ENCODE measurements at regions not wholly inside any gene's neighbourhood (a gene's known extent, or its start where the extent isn't known, plus 50 kb on each side); places are given as distances from the start of the nearest gene placed in this dataset.

DNA sequence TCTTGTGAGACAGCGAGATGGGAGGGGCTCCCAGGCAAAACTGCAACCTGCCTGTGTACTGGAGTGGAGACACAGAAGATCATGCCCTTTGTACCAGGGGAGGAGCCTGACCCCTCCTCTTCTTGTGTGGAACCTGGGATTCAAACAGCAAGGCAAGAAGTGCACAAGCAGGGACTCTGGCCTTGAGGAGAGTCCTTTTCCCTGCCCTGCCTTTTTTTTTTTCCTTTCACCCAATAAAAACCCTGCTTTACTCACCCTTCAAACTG lies 251.8 kb upstream of the OPRM1 start:
- no peak for DNase-seq (ENCODE audit: low read depth)
- no peak overlapping the region for H3K4me3 ChIP-seq (ENCODE audit: low read length)
- no peaks in the 10 kb centered on the region for H3K36me3 ChIP-seq (ENCODE audit: control insufficient read depth, insufficient read depth, low read length, severe bottlenecking)
- no peaks in the 10 kb centered on the region for H3K9me3 ChIP-seq (ENCODE audit: control insufficient read depth, low read length)
- H3K27me3 ChIP-seq (replicated peaks; ENCODE audit: control insufficient read depth, insufficient read depth, low read length) = no peaks in the 10 kb centered on the region
- peaks cover 21% of the 10 kb centered on the region for H3K4me1 ChIP-seq (ENCODE audit: control insufficient read depth, insufficient read depth, low read length)
- no peak overlapping the region for H3K9ac ChIP-seq (ENCODE audit: low read length)

DNA sequence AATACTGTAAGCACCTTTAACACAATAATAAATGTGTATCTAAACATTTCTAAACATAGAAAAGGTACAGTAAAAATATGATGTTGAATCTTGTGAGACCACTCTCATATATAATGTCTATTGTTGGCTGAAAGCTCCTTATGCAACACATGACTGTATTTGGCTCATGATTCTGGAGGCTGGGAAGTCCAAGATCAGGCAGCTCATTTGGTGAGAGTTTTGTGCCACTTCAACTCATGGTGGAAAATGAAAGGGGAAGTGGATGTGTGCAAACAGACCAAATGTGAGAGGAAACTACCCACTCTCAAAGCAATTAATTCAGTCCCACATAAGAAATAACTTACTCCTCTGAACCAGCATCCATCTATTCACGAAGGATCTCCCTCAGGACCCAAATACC lies 257.7 kb upstream of the OPRM1 start:
- Histone ChIP-seq H3K4me3 (ENCODE audit: low read length) (no peak overlapping the region), H3K27me3 (replicated peaks; ENCODE audit: control insufficient read depth, insufficient read depth, low read length) (no peaks in the 10 kb centered on the region), H3K9me3 (ENCODE audit: control insufficient read depth, low read length) (peaks cover 5% of the 10 kb centered on the region), H3K36me3 (ENCODE audit: control insufficient read depth, insufficient read depth, low read length, severe bottlenecking) (no peaks in the 10 kb centered on the region), H3K9ac (ENCODE audit: low read length) (no peak overlapping the region), H3K4me1 (ENCODE audit: control insufficient read depth, insufficient read depth, low read length) (peaks cover 3% of the 10 kb centered on the region)
- no peak for DNase-seq (ENCODE audit: low read depth)

DNA sequence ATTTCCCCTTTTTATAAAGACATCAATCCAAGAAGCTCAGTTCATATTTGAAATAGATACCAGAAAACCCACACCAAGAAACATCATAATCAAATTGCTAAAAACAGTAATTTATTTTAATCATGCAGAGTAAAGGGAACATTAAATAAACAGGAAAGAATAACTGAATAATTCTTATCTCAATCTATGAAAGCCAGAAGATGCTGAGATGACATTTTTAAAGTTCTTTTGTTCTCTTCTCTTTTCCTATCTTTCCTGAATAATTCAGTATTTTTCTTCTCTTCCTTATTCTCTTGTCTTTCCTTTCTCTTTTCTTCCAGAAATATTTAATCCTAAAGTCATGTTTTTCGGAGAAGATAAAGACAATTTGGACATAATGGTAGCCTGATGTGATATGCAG lies 259.0 kb upstream of the OPRM1 start:
- peaks cover 5% of the 10 kb centered on the region for H3K9me3 ChIP-seq (ENCODE audit: control insufficient read depth, low read length)
- H3K4me1 ChIP-seq (ENCODE audit: control insufficient read depth, insufficient read depth, low read length) = no peaks in the 10 kb centered on the region
- H3K9ac ChIP-seq (ENCODE audit: low read length) = no peak overlapping the region
- DNase-seq (ENCODE audit: low read depth) = no peak
- no peaks in the 10 kb centered on the region for H3K36me3 ChIP-seq (ENCODE audit: control insufficient read depth, insufficient read depth, low read length, severe bottlenecking)
- H3K27me3 ChIP-seq (replicated peaks; ENCODE audit: control insufficient read depth, insufficient read depth, low read length) = no peaks in the 10 kb centered on the region
- H3K4me3 ChIP-seq (ENCODE audit: low read length) = no peak overlapping the region

DNA sequence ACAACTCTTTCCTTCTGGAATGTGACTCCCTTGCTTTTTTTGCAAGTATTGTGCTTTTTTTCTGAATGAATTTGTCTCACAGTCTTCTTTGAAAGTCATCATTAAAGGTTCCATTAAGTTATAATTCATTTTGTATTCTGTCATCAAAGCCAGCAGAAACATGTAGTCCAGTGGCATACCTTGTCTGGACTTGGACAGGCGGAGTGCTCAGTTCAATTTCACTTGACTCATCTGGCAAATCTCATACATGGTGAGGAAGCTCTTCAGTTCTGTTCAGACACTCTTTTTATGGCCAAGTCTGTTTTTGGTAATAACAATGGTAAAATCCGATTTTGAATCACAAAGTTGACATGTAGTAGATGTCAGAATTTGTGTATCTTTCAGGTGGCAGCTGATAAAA lies 260.8 kb upstream of the OPRM1 start:
- peaks cover 5% of the 10 kb centered on the region for H3K9me3 ChIP-seq (ENCODE audit: control insufficient read depth, low read length)
- no peak overlapping the region for H3K9ac ChIP-seq (ENCODE audit: low read length)
- no peak for DNase-seq (ENCODE audit: low read depth)
- no peaks in the 10 kb centered on the region for H3K27me3 ChIP-seq (replicated peaks; ENCODE audit: control insufficient read depth, insufficient read depth, low read length)
- H3K4me3 ChIP-seq (ENCODE audit: low read length) = no peak overlapping the region
- no peaks in the 10 kb centered on the region for H3K36me3 ChIP-seq (ENCODE audit: control insufficient read depth, insufficient read depth, low read length, severe bottlenecking)
- H3K4me1 ChIP-seq (ENCODE audit: control insufficient read depth, insufficient read depth, low read length) = no peaks in the 10 kb centered on the region

DNA sequence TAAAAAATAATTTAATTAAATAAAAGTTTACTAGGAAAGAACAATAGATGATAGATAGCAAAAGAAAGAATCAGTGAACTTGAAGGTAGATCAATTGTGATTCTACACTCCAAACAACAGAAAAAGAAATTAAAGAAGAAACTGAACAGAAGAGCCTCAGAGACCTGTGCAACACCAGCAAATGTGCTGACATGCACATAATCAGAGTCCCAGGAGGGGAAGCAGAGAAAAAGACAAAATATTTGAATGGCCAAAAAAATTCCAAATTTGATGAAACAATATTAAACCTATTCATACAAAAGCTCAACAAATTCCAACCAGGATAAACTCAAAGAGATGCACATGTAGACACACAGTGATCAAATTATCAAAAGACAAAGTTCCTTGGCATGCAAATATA lies 267.5 kb upstream of the OPRM1 start:
- DNase-seq (ENCODE audit: low read depth) = no peak
- no peaks in the 10 kb centered on the region for H3K27me3 ChIP-seq (replicated peaks; ENCODE audit: control insufficient read depth, insufficient read depth, low read length)
- H3K4me1 ChIP-seq (ENCODE audit: control insufficient read depth, insufficient read depth, low read length) = no peaks in the 10 kb centered on the region
- H3K9me3 ChIP-seq (ENCODE audit: control insufficient read depth, low read length) = no peaks in the 10 kb centered on the region
- H3K4me3 ChIP-seq (ENCODE audit: low read length) = no peak overlapping the region
- H3K36me3 ChIP-seq (ENCODE audit: control insufficient read depth, insufficient read depth, low read length, severe bottlenecking) = no peaks in the 10 kb centered on the region
- H3K9ac ChIP-seq (ENCODE audit: low read length) = no peak overlapping the region

DNA sequence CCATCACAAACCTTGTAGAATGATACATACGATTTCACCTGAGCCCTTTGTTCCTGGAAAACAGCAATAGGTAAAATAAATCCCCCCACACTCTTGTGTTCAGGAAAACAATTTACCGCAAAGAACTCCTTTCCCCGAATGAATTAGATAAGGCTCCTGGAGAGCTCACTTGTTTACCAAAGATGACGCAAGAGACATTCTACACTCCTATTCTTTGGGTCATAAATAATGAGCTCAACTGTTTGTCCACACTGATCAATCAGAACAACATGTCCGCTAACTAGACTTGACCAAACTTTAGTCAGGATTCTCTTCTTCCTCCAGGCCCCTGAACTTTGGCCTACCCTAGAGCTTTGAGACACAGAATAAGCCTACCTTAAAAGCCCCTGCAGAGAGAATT lies 271.9 kb upstream of the OPRM1 start:
- H3K36me3 ChIP-seq (ENCODE audit: control insufficient read depth, insufficient read depth, low read length, severe bottlenecking) = no peaks in the 10 kb centered on the region
- no peak overlapping the region for H3K4me3 ChIP-seq (ENCODE audit: low read length)
- H3K4me1 ChIP-seq (ENCODE audit: control insufficient read depth, insufficient read depth, low read length) = no peaks in the 10 kb centered on the region
- no peak for DNase-seq (ENCODE audit: low read depth)
- no peak overlapping the region for H3K9ac ChIP-seq (ENCODE audit: low read length)
- no peaks in the 10 kb centered on the region for H3K9me3 ChIP-seq (ENCODE audit: control insufficient read depth, low read length)
- no peaks in the 10 kb centered on the region for H3K27me3 ChIP-seq (replicated peaks; ENCODE audit: control insufficient read depth, insufficient read depth, low read length)

DNA sequence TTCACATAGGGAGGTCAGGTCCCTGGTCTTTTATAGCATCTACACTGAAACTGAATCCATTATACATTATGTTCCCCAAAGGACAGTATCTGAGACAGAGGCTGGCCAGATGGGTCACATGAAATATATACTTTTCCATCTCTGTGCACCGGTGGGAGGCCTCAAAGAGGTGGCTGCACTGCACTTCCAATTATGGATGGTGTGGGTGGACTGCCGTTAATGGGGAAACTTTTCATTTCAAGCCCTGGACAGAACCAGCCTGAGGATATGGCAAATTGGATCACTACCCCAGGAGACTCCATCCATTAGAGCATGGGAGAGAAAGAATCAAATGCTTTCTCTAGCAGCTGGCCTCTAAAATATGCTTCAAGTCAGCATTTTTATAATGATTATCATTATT lies 280.5 kb upstream of the OPRM1 start:
- Histone ChIP-seq H3K4me1 (ENCODE audit: control insufficient read depth, insufficient read depth, low read length) (no peaks in the 10 kb centered on the region), H3K9ac (ENCODE audit: low read length) (no peak overlapping the region), H3K4me3 (ENCODE audit: low read length) (no peak overlapping the region), H3K36me3 (ENCODE audit: control insufficient read depth, insufficient read depth, low read length, severe bottlenecking) (no peaks in the 10 kb centered on the region), H3K27me3 (replicated peaks; ENCODE audit: control insufficient read depth, insufficient read depth, low read length) (no peaks in the 10 kb centered on the region), H3K9me3 (ENCODE audit: control insufficient read depth, low read length) (no peaks in the 10 kb centered on the region)
- no peak for DNase-seq (ENCODE audit: low read depth)

DNA sequence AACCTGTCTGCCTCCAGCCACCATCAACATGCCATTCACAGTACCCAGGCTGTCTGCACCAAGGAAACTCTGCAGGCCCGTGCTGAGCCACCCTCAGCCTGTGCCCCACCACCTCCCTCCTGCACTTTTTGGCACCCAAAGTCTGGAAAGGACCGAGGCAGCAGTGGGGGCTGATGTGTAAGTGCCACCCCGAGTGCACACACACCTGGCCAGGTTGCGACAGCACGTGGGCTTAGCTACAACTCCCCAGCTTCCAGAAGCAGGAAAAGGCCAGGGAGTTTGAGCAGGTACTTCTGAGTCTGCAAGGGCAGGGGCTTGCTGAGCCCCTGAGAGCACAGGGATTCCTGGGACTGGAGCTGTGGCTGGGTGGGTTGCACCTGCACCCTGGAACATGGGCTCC lies 303.3 kb upstream of the OPRM1 start:
- H3K27me3 ChIP-seq (replicated peaks; ENCODE audit: control insufficient read depth, insufficient read depth, low read length) = no peaks in the 10 kb centered on the region
- no peak overlapping the region for H3K9ac ChIP-seq (ENCODE audit: low read length)
- no peaks in the 10 kb centered on the region for H3K9me3 ChIP-seq (ENCODE audit: control insufficient read depth, low read length)
- no peaks in the 10 kb centered on the region for H3K4me1 ChIP-seq (ENCODE audit: control insufficient read depth, insufficient read depth, low read length)
- H3K4me3 ChIP-seq (ENCODE audit: low read length) = no peak overlapping the region
- DNase-seq (ENCODE audit: low read depth) = no peak
- no peaks in the 10 kb centered on the region for H3K36me3 ChIP-seq (ENCODE audit: control insufficient read depth, insufficient read depth, low read length, severe bottlenecking)

DNA sequence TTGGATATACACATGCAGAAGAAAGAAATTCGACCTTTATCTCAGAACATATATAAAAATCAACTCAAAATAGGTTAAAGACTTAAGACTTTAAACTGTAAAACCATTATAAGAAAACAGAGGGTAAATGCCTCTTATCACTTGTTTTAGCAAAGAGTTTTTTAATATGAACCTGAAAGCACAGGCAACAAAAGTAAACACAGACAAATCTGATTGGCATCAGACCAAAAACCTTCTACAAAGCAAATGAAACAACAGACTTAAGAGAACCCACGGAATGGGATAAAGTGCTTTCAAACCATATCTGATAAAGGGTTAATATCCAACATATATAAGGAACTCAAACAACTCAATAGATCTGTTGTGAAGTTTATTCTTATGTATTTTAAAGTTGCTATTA lies 309.9 kb upstream of the OPRM1 start:
- H3K9me3 ChIP-seq (ENCODE audit: control insufficient read depth, low read length) = no peaks in the 10 kb centered on the region
- no peaks in the 10 kb centered on the region for H3K36me3 ChIP-seq (ENCODE audit: control insufficient read depth, insufficient read depth, low read length, severe bottlenecking)
- no peak for DNase-seq (ENCODE audit: low read depth)
- H3K4me3 ChIP-seq (ENCODE audit: low read length) = no peak overlapping the region
- no peak overlapping the region for H3K9ac ChIP-seq (ENCODE audit: low read length)
- H3K4me1 ChIP-seq (ENCODE audit: control insufficient read depth, insufficient read depth, low read length) = no peaks in the 10 kb centered on the region
- no peaks in the 10 kb centered on the region for H3K27me3 ChIP-seq (replicated peaks; ENCODE audit: control insufficient read depth, insufficient read depth, low read length)

DNA sequence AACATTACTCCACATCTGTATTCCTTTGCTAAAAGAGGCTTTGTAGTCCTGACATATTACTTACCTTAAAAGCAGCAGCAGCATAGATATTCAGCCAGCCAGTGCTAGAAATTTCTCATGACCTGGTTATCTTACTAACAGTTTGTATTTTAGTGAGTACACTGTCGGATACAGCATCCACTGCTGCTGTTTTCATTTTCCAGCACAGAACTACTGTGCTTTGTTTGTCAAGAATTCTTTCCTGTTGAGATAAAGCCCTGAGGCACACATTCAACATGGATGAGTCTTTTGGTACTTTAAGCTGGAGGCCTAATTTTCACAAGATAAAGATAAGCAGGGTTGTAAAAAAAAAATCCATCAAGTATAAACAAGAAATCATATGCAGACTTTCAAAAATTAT lies 311.2 kb upstream of the OPRM1 start:
- H3K4me3 ChIP-seq (ENCODE audit: low read length) = no peak overlapping the region
- no peaks in the 10 kb centered on the region for H3K36me3 ChIP-seq (ENCODE audit: control insufficient read depth, insufficient read depth, low read length, severe bottlenecking)
- H3K27me3 ChIP-seq (replicated peaks; ENCODE audit: control insufficient read depth, insufficient read depth, low read length) = no peaks in the 10 kb centered on the region
- H3K4me1 ChIP-seq (ENCODE audit: control insufficient read depth, insufficient read depth, low read length) = no peaks in the 10 kb centered on the region
- H3K9ac ChIP-seq (ENCODE audit: low read length) = no peak overlapping the region
- peak; percentile 0 for DNase-seq (ENCODE audit: low read depth)
- H3K9me3 ChIP-seq (ENCODE audit: control insufficient read depth, low read length) = no peaks in the 10 kb centered on the region

DNA sequence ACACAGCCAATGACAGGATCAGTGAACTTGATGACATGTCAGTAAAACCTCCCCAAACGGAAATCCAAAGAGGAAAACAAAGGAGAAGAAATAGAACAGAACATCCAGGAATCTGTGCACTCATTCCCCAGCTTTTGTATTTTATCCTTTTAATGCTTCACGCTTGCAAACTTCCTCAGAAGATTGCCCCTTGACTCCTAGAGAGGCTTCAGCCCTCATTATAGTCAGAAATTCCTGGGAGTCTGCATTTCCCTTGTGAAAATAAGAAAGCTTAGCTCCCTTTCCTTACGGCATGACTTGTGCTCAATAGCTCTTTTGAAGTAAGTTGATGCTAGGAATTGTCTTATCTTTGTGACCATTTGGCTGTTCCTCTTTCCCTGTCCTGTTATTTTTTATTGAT lies 313.6 kb upstream of the OPRM1 start:
- Histone ChIP-seq H3K9ac (ENCODE audit: low read length) (no peak overlapping the region), H3K36me3 (ENCODE audit: control insufficient read depth, insufficient read depth, low read length, severe bottlenecking) (no peaks in the 10 kb centered on the region), H3K4me3 (ENCODE audit: low read length) (no peak overlapping the region), H3K9me3 (ENCODE audit: control insufficient read depth, low read length) (no peaks in the 10 kb centered on the region), H3K4me1 (ENCODE audit: control insufficient read depth, insufficient read depth, low read length) (no peaks in the 10 kb centered on the region), H3K27me3 (replicated peaks; ENCODE audit: control insufficient read depth, insufficient read depth, low read length) (no peaks in the 10 kb centered on the region)
- no peak for DNase-seq (ENCODE audit: low read depth)

DNA sequence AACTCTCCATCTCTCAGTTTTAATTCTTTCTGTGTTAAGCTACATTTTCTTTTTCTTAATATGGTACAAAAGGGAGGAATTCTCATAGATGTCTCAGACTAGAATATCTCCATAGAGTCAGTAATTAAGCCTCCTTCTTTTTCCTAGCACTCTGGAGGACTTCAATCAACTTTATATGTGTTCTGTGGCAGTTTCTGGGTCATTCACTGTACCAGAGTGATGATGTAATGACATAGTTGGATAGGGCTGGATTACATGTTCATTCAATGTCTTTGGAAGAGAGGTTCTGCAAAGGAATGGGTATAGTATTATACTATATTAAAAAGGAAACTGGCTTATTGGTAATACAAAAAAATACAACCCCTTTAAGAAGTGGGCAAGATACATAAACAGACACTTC lies 318.3 kb upstream of the OPRM1 start:
- Histone ChIP-seq H3K4me3 (ENCODE audit: low read length) (no peak overlapping the region), H3K9me3 (ENCODE audit: control insufficient read depth, low read length) (no peaks in the 10 kb centered on the region), H3K27me3 (replicated peaks; ENCODE audit: control insufficient read depth, insufficient read depth, low read length) (no peaks in the 10 kb centered on the region), H3K4me1 (ENCODE audit: control insufficient read depth, insufficient read depth, low read length) (no peaks in the 10 kb centered on the region), H3K9ac (ENCODE audit: low read length) (no peak overlapping the region), H3K36me3 (ENCODE audit: control insufficient read depth, insufficient read depth, low read length, severe bottlenecking) (no peaks in the 10 kb centered on the region)
- DNase-seq (ENCODE audit: low read depth) = no peak

Measured in adipocyte (in vitro differentiated cells).